Osteoblast (primary cell): ENCODE measurements at regions not wholly inside any gene's neighbourhood (a gene's known extent, or its start where the extent isn't known, plus 50 kb on each side); places are given as distances from the start of the nearest gene placed in this dataset.
"Not testable (repeated sequence)": the region's sequence is repeated elsewhere in the genome, so short reads cannot be mapped to it uniquely, and the experiment has no call there.

Source experiments
- DNase-seq: peaks from one replicate; pipeline ENCODE4 v3.0.0; 2011; ENCODE audit warnings: low spot score, mixed read lengths; ENCODE audit not compliant: insufficient read length; ENCODE audit errors: missing footprints
- H2AFZ ChIP-seq: 2 replicates; pipeline ENCODE4 v1.6.0; 2011; ENCODE audit warnings: mild to moderate bottlenecking, low read length
- H3K27ac ChIP-seq: 2 replicates; pipeline ENCODE4 v1.5.1; 2011; ENCODE audit warnings: mild to moderate bottlenecking, low read depth, low read length, moderate library complexity
- H3K27me3 ChIP-seq: 2 replicates; pipeline ENCODE4 v1.6.0; 2012; ENCODE audit warnings: mild to moderate bottlenecking, control low read depth, inconsistent platforms, low read length, moderate library complexity; ENCODE audit not compliant: insufficient read depth
- H3K36me3 ChIP-seq: 2 replicates; pipeline ENCODE4 v1.5.1; 2011; ENCODE audit warnings: mild to moderate bottlenecking, low read length, control low read depth, moderate library complexity; ENCODE audit not compliant: insufficient read depth
- H3K4me1 ChIP-seq: 2 replicates; pipeline ENCODE4 v1.5.1; 2011; ENCODE audit warnings: mild to moderate bottlenecking, low read length, control low read depth, moderate library complexity; ENCODE audit not compliant: insufficient read depth
- H3K4me2 ChIP-seq: 2 replicates; pipeline ENCODE4 v1.6.0; 2011; ENCODE audit warnings: mild to moderate bottlenecking, low read length; ENCODE audit not compliant: insufficient read depth
- H3K4me3 ChIP-seq: fragments of 200-600 bp; sonication (generic); 3 replicates; pipeline ENCODE4 v1.5.1; 2012; ENCODE audit warnings: mild to moderate bottlenecking, low read length, inconsistent platforms; ENCODE audit not compliant: insufficient read depth
- H3K79me2 ChIP-seq: 2 replicates; pipeline ENCODE4 v1.6.0; 2012; ENCODE audit warnings: mild to moderate bottlenecking, low read length, control low read depth, inconsistent platforms; ENCODE audit not compliant: insufficient read depth
- H3K9me3 ChIP-seq: 2 replicates; pipeline ENCODE4 v1.5.1; 2011; ENCODE audit warnings: low read depth, low read length, control low read depth
- H4K20me1 ChIP-seq: 2 replicates; pipeline ENCODE4 v1.6.0; 2012; ENCODE audit warnings: mild to moderate bottlenecking, low read length, control low read depth; ENCODE audit not compliant: insufficient read depth
- TF ChIP-seq, protein P1 (sequence below): IDR thresholded peaks from 2 replicates; pipeline ENCODE4 v1.5.1; 2011; ENCODE audit warnings: mild to moderate bottlenecking, low read depth, low read length, moderate library complexity; ENCODE audit errors: extremely low read depth

- DNase-seq = no peak
- Histone ChIP-seq H3K4me2 (no peak overlapping the region), H4K20me1 (no peaks in the 10 kb centered on the region), H3K4me1 (no peaks in the 10 kb centered on the region), H3K36me3 (no peaks in the 10 kb centered on the region), H3K27ac (no peak overlapping the region), H3K27me3 (no peaks in the 10 kb centered on the region), H3K4me3 (no peak overlapping the region), H3K9me3 (peaks cover 3% of the 10 kb centered on the region), H3K79me2 (no peaks in the 10 kb centered on the region), H2AFZ (no peak overlapping the region)
- TF ChIP-seq, protein P1, sequence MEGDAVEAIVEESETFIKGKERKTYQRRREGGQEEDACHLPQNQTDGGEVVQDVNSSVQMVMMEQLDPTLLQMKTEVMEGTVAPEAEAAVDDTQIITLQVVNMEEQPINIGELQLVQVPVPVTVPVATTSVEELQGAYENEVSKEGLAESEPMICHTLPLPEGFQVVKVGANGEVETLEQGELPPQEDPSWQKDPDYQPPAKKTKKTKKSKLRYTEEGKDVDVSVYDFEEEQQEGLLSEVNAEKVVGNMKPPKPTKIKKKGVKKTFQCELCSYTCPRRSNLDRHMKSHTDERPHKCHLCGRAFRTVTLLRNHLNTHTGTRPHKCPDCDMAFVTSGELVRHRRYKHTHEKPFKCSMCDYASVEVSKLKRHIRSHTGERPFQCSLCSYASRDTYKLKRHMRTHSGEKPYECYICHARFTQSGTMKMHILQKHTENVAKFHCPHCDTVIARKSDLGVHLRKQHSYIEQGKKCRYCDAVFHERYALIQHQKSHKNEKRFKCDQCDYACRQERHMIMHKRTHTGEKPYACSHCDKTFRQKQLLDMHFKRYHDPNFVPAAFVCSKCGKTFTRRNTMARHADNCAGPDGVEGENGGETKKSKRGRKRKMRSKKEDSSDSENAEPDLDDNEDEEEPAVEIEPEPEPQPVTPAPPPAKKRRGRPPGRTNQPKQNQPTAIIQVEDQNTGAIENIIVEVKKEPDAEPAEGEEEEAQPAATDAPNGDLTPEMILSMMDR = no peak
These were observed 434.2 kb upstream of the ADGRB3 start for GRCh38 chr6:68200929-68201328.

DNA sequence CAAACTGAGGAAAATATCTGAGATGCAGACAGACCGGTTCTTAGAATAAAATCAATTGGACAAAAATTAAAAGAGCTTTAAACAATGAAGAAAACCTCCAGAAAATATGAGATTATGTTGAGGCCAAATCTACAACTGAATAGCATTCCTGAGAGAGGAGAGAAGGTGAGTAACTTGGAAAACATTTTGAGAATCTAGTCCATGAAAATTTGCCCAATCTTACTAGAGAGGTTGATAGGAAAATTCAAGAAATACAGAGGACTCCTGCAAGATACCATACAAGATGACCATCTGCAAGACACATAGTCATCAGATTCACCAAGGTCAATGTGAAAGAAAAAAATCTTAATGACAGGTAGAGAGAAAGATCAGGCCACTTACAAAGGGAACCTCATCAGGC, 437.7 kb upstream of the ADGRB3 start:
- TF ChIP-seq, protein P1 = no peak
- H3K27me3 ChIP-seq = no peaks in the 10 kb centered on the region

GRCh38 chr6:68196645-68197044, 438.4 kb upstream of the ADGRB3 start:
- no peaks in the 10 kb centered on the region for H3K27me3 ChIP-seq
- no peak for DNase-seq
- no peaks in the 10 kb centered on the region for H3K4me1 ChIP-seq
- peaks cover 7% of the 10 kb centered on the region for H3K9me3 ChIP-seq
- H3K4me3 ChIP-seq = no peak overlapping the region
- no peaks in the 10 kb centered on the region for H4K20me1 ChIP-seq
- no peaks in the 10 kb centered on the region for H3K36me3 ChIP-seq
- no peak overlapping the region for H2AFZ ChIP-seq
- TF ChIP-seq, protein P1 = no peak
- H3K27ac ChIP-seq = no peak overlapping the region
- no peak overlapping the region for H3K4me2 ChIP-seq
- no peaks in the 10 kb centered on the region for H3K79me2 ChIP-seq

More for the DNA sequence above, 437.7 kb upstream of the ADGRB3 start:
- H3K4me3 ChIP-seq = no peak overlapping the region
- no peak for DNase-seq
- no peak overlapping the region for H3K27ac ChIP-seq
- no peak overlapping the region for H3K4me2 ChIP-seq
- peaks cover 7% of the 10 kb centered on the region for H3K9me3 ChIP-seq
- H3K79me2 ChIP-seq = no peaks in the 10 kb centered on the region
- no peaks in the 10 kb centered on the region for H4K20me1 ChIP-seq
- no peak overlapping the region for H2AFZ ChIP-seq
- H3K36me3 ChIP-seq = no peaks in the 10 kb centered on the region
- no peaks in the 10 kb centered on the region for H3K4me1 ChIP-seq

GRCh38 chr6:68195753-68196152, 439.3 kb upstream of the ADGRB3 start:
- H3K27me3 ChIP-seq, H4K20me1 ChIP-seq, H3K4me1 ChIP-seq, H3K4me2 ChIP-seq, DNase-seq, H2AFZ ChIP-seq, H3K4me3 ChIP-seq, H3K36me3 ChIP-seq, H3K9me3 ChIP-seq, H3K79me2 ChIP-seq, H3K27ac ChIP-seq: not testable (repeated sequence)
